KMS-11 (cell line): ENCODE measurements at regions not wholly inside any gene's neighbourhood (a gene's known extent, or its start where the extent isn't known, plus 50 kb on each side); places are given as distances from the start of the nearest gene placed in this dataset.

ENCODE experiments used
- H2AFZ ChIP-seq: fragments of 200-600 bp; sonication (generic); 2 replicates; pipeline ENCODE4 v1.6.1; 2016; ENCODE audit warnings: antibody characterized with exemption, mixed run types, low read depth
- H3K27ac ChIP-seq: fragments of 200-600 bp; sonication (generic); 2 replicates; pipeline ENCODE4 v1.6.1; 2016; ENCODE audit warnings: mild to moderate bottlenecking, mixed run types
- H3K27me3 ChIP-seq: fragments of 200-600 bp; sonication (generic); 2 replicates; pipeline ENCODE4 v1.6.1; 2017; ENCODE audit warnings: mild to moderate bottlenecking, low read depth, mixed run types, moderate library complexity; ENCODE audit not compliant: insufficient read depth
- H3K36me3 ChIP-seq: fragments of 200-600 bp; sonication (generic); 2 replicates; pipeline ENCODE4 v1.6.1; 2017; ENCODE audit warnings: mild to moderate bottlenecking, mixed run types; ENCODE audit not compliant: insufficient read depth
- H3K4me1 ChIP-seq: fragments of 200-600 bp; sonication (generic); 2 replicates; pipeline ENCODE4 v1.6.1; 2016; ENCODE audit warnings: mild to moderate bottlenecking, low read depth, mixed run types; ENCODE audit not compliant: poor library complexity, severe bottlenecking
- H3K4me2 ChIP-seq: fragments of 200-600 bp; sonication (generic); 2 replicates; pipeline ENCODE4 v1.7.0; 2016; ENCODE audit warnings: mild to moderate bottlenecking, mixed run types
- H3K4me3 ChIP-seq: fragments of 200-600 bp; sonication (generic); IDR thresholded peaks from 2 replicates; pipeline ENCODE4 v1.6.1; 2017; ENCODE audit warnings: low read depth, low read length, mixed read lengths; ENCODE audit not compliant: insufficient read depth
- H3K79me2 ChIP-seq: fragments of 200-600 bp; sonication (generic); 2 replicates; pipeline ENCODE4 v1.6.1; 2016; ENCODE audit warnings: low read depth, mixed run types; ENCODE audit not compliant: insufficient read depth
- H3K9ac ChIP-seq: fragments of 200-600 bp; sonication (generic); 2 replicates; pipeline ENCODE4 v1.6.1; 2016; ENCODE audit warnings: mild to moderate bottlenecking, mixed run types
- H4K20me1 ChIP-seq: fragments of 200-600 bp; sonication (generic); 2 replicates; pipeline ENCODE4 v1.6.1; 2016; ENCODE audit warnings: mild to moderate bottlenecking, mixed run types; ENCODE audit not compliant: insufficient read depth
- CTCF ChIP-seq: fragments of 200-600 bp; sonication (generic); conservative IDR thresholded peaks from 2 replicates; pipeline ENCODE4 v1.6.1; 2017; ENCODE audit warnings: low read depth, mild to moderate bottlenecking, antibody characterized with exemption, low read length, moderate library complexity, mixed read lengths

- Histone ChIP-seq H3K27me3 (no peaks in the 10 kb centered on the region), H3K79me2 (no peaks in the 10 kb centered on the region), H4K20me1 (no peaks in the 10 kb centered on the region), H3K36me3 (no peaks in the 10 kb centered on the region), H3K4me2 (no peak overlapping the region), H3K27ac (no peak overlapping the region), H3K4me3 (no peak overlapping the region), H3K4me1 (no peaks in the 10 kb centered on the region), H3K9ac (no peak overlapping the region), H2AFZ (no peak overlapping the region)
- TF ChIP-seq CTCF: no peak
These were observed 267.7 kb upstream of the SLC35B3 start for GRCh38 chr6:8703059-8703458.

- Histone ChIP-seq H3K4me3 (no peak overlapping the region), H3K36me3 (no peaks in the 10 kb centered on the region), H3K79me2 (no peaks in the 10 kb centered on the region), H3K9ac (no peak overlapping the region), H3K4me2 (no peak overlapping the region), H3K27ac (no peak overlapping the region), H3K27me3 (no peaks in the 10 kb centered on the region), H2AFZ (no peak overlapping the region), H4K20me1 (no peaks in the 10 kb centered on the region), H3K4me1 (no peaks in the 10 kb centered on the region)
- TF ChIP-seq CTCF: no peak
These were observed 253.5 kb upstream of the SLC35B3 start for GRCh38 chr6:8688821-8689220.

DNA sequence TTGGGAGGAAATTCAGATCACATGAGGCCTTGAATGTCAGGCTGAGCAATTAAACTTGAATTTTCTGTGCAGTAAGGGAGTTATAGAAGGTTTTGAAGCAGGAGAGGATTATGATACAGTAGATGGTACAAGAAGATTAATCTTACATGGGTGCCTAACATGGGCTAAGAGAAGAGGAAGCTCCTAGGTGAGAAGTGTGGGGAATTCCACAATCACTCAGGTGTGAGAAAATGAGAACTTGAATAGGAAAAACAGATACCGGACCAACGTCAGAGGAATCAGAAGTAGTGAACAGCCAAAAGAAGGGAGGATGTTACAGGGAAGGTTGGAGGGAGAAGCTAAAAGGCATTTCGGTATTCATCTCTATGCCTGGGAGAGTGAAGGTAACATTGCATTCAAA, 250.7 kb upstream of the SLC35B3 start:
- H3K4me2 ChIP-seq: no peak overlapping the region
- no peak overlapping the region for H3K27ac ChIP-seq
- no peaks in the 10 kb centered on the region for H3K4me1 ChIP-seq
- TF ChIP-seq CTCF: no peak
- H3K4me3 ChIP-seq: no peak overlapping the region
- H3K9ac ChIP-seq: no peak overlapping the region
- no peaks in the 10 kb centered on the region for H4K20me1 ChIP-seq
- no peaks in the 10 kb centered on the region for H3K36me3 ChIP-seq
- H2AFZ ChIP-seq: no peak overlapping the region
- no peaks in the 10 kb centered on the region for H3K27me3 ChIP-seq
- no peaks in the 10 kb centered on the region for H3K79me2 ChIP-seq

GRCh38 chr6:8683204-8683603, 247.9 kb upstream of the SLC35B3 start:
- Histone ChIP-seq H3K79me2 (no peaks in the 10 kb centered on the region), H3K9ac (no peak overlapping the region), H3K4me1 (no peaks in the 10 kb centered on the region), H3K4me2 (no peak overlapping the region), H3K27me3 (no peaks in the 10 kb centered on the region), H3K27ac (no peak overlapping the region), H2AFZ (no peak overlapping the region), H3K36me3 (no peaks in the 10 kb centered on the region), H4K20me1 (no peaks in the 10 kb centered on the region), H3K4me3 (no peak overlapping the region)
- no peak for TF ChIP-seq CTCF

GRCh38 chr6:8679823-8680222, 244.5 kb upstream of the SLC35B3 start:
- no peak overlapping the region for H3K4me2 ChIP-seq
- TF ChIP-seq CTCF: no peak
- H3K36me3 ChIP-seq: no peaks in the 10 kb centered on the region
- H3K4me3 ChIP-seq: no peak overlapping the region
- H2AFZ ChIP-seq: no peak overlapping the region
- H3K9ac ChIP-seq: no peak overlapping the region
- H3K4me1 ChIP-seq: no peaks in the 10 kb centered on the region
- no peaks in the 10 kb centered on the region for H4K20me1 ChIP-seq
- H3K79me2 ChIP-seq: no peaks in the 10 kb centered on the region
- no peak overlapping the region for H3K27ac ChIP-seq
- no peaks in the 10 kb centered on the region for H3K27me3 ChIP-seq
